ENCODE measurements at regions not wholly inside any gene's neighbourhood (a gene's known extent, or its start where the extent isn't known, plus 50 kb on each side); places are given as distances from the start of the nearest gene placed in this dataset.
A peak's percentile ranks its signal among the peaks of the same experiment; 100 is the strongest.

- Histone ChIP-seq H3K9me3 (ENCODE audit: low read depth) (no peaks in the 10 kb centered on the region), H3K36me3 (no peaks in the 10 kb centered on the region), H3K4me3 (no peak overlapping the region), H3K27me3 (peaks cover 12% of the 10 kb centered on the region), H3K4me1 (ENCODE audit: low read depth) (peaks cover 21% of the 10 kb centered on the region), H3K27ac (no peak overlapping the region)
- TF ChIP-seq CTCF (IDR thresholded peaks at IDR 0.05; ENCODE audit: low read depth, low read length) = no peak
- no peak for DNase-seq (ENCODE audit: low read depth in 1 of 2, low spot score in 1 of 2)
Observed at GRCh38 chr19:30783212-30783611, 411.0 kb downstream of the ZNF536 start.

- Histone ChIP-seq H3K27ac (no peak overlapping the region), H3K36me3 (no peaks in the 10 kb centered on the region), H3K9me3 (ENCODE audit: low read depth) (no peaks in the 10 kb centered on the region), H3K4me1 (ENCODE audit: low read depth) (peaks cover 21% of the 10 kb centered on the region), H3K27me3 (peaks cover 9% of the 10 kb centered on the region), H3K4me3 (no peak overlapping the region)
- no peak for DNase-seq (ENCODE audit: low read depth in 1 of 2, low spot score in 1 of 2)
- TF ChIP-seq CTCF (IDR thresholded peaks at IDR 0.05; ENCODE audit: low read depth, low read length) = no peak
Observed at GRCh38 chr19:30781519-30781918, 409.3 kb downstream of the ZNF536 start.

GRCh38 chr19:30781047-30781446 lies 408.9 kb downstream of the ZNF536 start:
- Histone ChIP-seq H3K9me3 (ENCODE audit: low read depth) (no peaks in the 10 kb centered on the region), H3K27ac (no peak overlapping the region), H3K4me1 (ENCODE audit: low read depth) (peaks cover 25% of the 10 kb centered on the region), H3K4me3 (no peak overlapping the region), H3K36me3 (no peaks in the 10 kb centered on the region), H3K27me3 (peaks cover 7% of the 10 kb centered on the region)
- TF ChIP-seq CTCF (IDR thresholded peaks at IDR 0.05; ENCODE audit: low read depth, low read length) = no peak
- no peak for DNase-seq (ENCODE audit: low read depth in 1 of 2, low spot score in 1 of 2)

- H3K27ac ChIP-seq = peak overlapping the region; percentile 34
- H3K4me3 ChIP-seq = no peak overlapping the region
- peak in 1 of 2 donors; percentile 51 for DNase-seq (ENCODE audit: low read depth in 1 of 2, low spot score in 1 of 2)
- H3K4me1 ChIP-seq (ENCODE audit: low read depth) = peaks cover 25% of the 10 kb centered on the region
- peaks cover 7% of the 10 kb centered on the region for H3K27me3 ChIP-seq
- no peak for TF ChIP-seq CTCF (IDR thresholded peaks at IDR 0.05; ENCODE audit: low read depth, low read length)
- H3K36me3 ChIP-seq = no peaks in the 10 kb centered on the region
- no peaks in the 10 kb centered on the region for H3K9me3 ChIP-seq (ENCODE audit: low read depth)
Observed at GRCh38 chr19:30780456-30780855, 408.3 kb downstream of the ZNF536 start.

- Histone ChIP-seq H3K9me3 (ENCODE audit: low read depth) (no peaks in the 10 kb centered on the region), H3K4me3 (no peak overlapping the region), H3K4me1 (ENCODE audit: low read depth) (peaks cover 25% of the 10 kb centered on the region), H3K27me3 (peaks cover 7% of the 10 kb centered on the region), H3K36me3 (no peaks in the 10 kb centered on the region), H3K27ac (peak overlapping the region; percentile 34)
- TF ChIP-seq CTCF (IDR thresholded peaks at IDR 0.05; ENCODE audit: low read depth, low read length) = no peak
- no peak for DNase-seq (ENCODE audit: low read depth in 1 of 2, low spot score in 1 of 2)
Observed at GRCh38 chr19:30780032-30780431, 407.8 kb downstream of the ZNF536 start.
